Liver (tissue), 8 donors: ENCODE measurements at regions not wholly inside any gene's neighbourhood (a gene's known extent, or its start where the extent isn't known, plus 50 kb on each side); places are given as distances from the start of the nearest gene placed in this dataset.
A peak's percentile ranks its signal among the peaks of the same experiment; 100 is the strongest.

Source experiments
- DNase-seq: peaks from one replicate; pipeline ENCODE4 v3.0.0-alpha.2; 2017; ENCODE audit warnings: low spot score
- H3K27ac ChIP-seq, 2 donors: one replicate each; pipeline ENCODE4 v1.7.0; 2013; ENCODE audit warnings: inconsistent platforms in 2 of 2, low read length in 2 of 2, control low read depth in 1 of 2, low read depth in 1 of 2, mild to moderate bottlenecking in 1 of 2
- H3K27me3 ChIP-seq, 4 donors: one replicate each; pipeline versions ENCODE4 v1.6.1 to v1.7.0; 2013; ENCODE audit warnings: low read length in 3 of 4, inconsistent platforms in 1 of 4, mild to moderate bottlenecking in 1 of 4, moderate library complexity in 1 of 4; ENCODE audit not compliant: control insufficient read depth in 4 of 4, insufficient read depth in 4 of 4
- H3K36me3 ChIP-seq, 4 donors: one replicate each; pipeline versions ENCODE4 v1.6.1 to v1.7.0; 2013; ENCODE audit warnings: low read length in 3 of 4, mild to moderate bottlenecking in 3 of 4, low read depth in 1 of 4, moderate library complexity in 1 of 4; ENCODE audit not compliant: control insufficient read depth in 4 of 4, insufficient read depth in 3 of 4
- H3K4me1 ChIP-seq, 4 donors: one replicate each; pipeline versions ENCODE4 v1.6.1 to v1.7.0; 2013; ENCODE audit warnings: low read length in 3 of 4, mild to moderate bottlenecking in 3 of 4, moderate library complexity in 1 of 4; ENCODE audit not compliant: control insufficient read depth in 4 of 4, insufficient read depth in 4 of 4
- H3K4me3 ChIP-seq, 3 donors: one replicate each; pipeline versions ENCODE4 v1.6.1 to v1.7.0; 2013; ENCODE audit warnings: low read length in 3 of 3, control low read depth in 1 of 3, low read depth in 1 of 3, mild to moderate bottlenecking in 1 of 3
- H3K9ac ChIP-seq, 2 donors: one replicate each; pipeline ENCODE4 v1.7.0; 2013; ENCODE audit warnings: low read length in 2 of 2, mild to moderate bottlenecking in 2 of 2, moderate library complexity in 2 of 2, control low read depth in 1 of 2, low read depth in 1 of 2
- H3K9me3 ChIP-seq, 4 donors: one replicate each; pipeline versions ENCODE4 v1.6.1 to v1.7.0; 2013; ENCODE audit warnings: low read length in 3 of 4; ENCODE audit not compliant: control insufficient read depth in 4 of 4
- ATF3 ChIP-seq: IDR thresholded peaks from 2 replicates; pipeline ENCODE4 v1.6.1; 2016; ENCODE audit warnings: antibody characterized with exemption
- CTCF ChIP-seq: fragments of 150-350 bp; IDR thresholded peaks from 2 replicates; pipeline ENCODE4 v1.5.1; 2017; ENCODE audit warnings: improper control_type of control experiment, low read depth, low read length; ENCODE audit not compliant: missing input control
- EGR1 ChIP-seq, 2 donors: IDR thresholded peaks; 2 replicates each; pipeline ENCODE4 v1.6.1; 2016 to 2018; ENCODE audit warnings: antibody characterized with exemption in 2 of 2, low read depth in 2 of 2
- FOXA2 ChIP-seq: IDR thresholded peaks from 2 replicates; pipeline ENCODE4 v1.6.1; 2016; ENCODE audit warnings: antibody characterized with exemption
- GABPA ChIP-seq, 2 donors: IDR thresholded peaks in 1 of 2; conservative IDR thresholded peaks in 1 of 2; 2 replicates each; pipeline ENCODE4 v1.6.1; 2016; ENCODE audit warnings: antibody characterized with exemption in 2 of 2, mild to moderate bottlenecking in 1 of 2, moderate library complexity in 1 of 2
- HNF4A ChIP-seq, 2 donors: conservative IDR thresholded peaks; 2 replicates each; pipeline ENCODE4 v1.6.1; 2016; ENCODE audit warnings: antibody characterized with exemption in 2 of 2, mild to moderate bottlenecking in 2 of 2
- HNF4G ChIP-seq: IDR thresholded peaks from 2 replicates; pipeline ENCODE4 v1.6.1; 2016; ENCODE audit warnings: antibody characterized with exemption
- JUND ChIP-seq, 2 donors: IDR thresholded peaks; 2 replicates each; pipeline ENCODE4 v1.6.1; 2016; ENCODE audit warnings: antibody characterized with exemption in 2 of 2
- MAX ChIP-seq: IDR thresholded peaks from 2 replicates; pipeline ENCODE4 v1.6.1; 2016; ENCODE audit warnings: antibody characterized with exemption
- NR2F2 ChIP-seq: IDR thresholded peaks from 2 replicates; pipeline ENCODE4 v1.6.1; 2016; ENCODE audit warnings: antibody characterized with exemption
- RAD21 ChIP-seq, 2 donors: IDR thresholded peaks; 2 replicates each; pipeline ENCODE4 v1.6.1; 2016; ENCODE audit warnings: antibody characterized with exemption in 2 of 2, mild to moderate bottlenecking in 2 of 2
- REST ChIP-seq: IDR thresholded peaks from 2 replicates; pipeline ENCODE4 v1.6.1; 2016; ENCODE audit warnings: antibody characterized with exemption, mild to moderate bottlenecking
- RXRA ChIP-seq, 2 donors: IDR thresholded peaks; 2 replicates each; pipeline ENCODE4 v1.6.1; 2017 to 2018; ENCODE audit warnings: antibody characterized with exemption in 2 of 2, mild to moderate bottlenecking in 1 of 2
- SP1 ChIP-seq: IDR thresholded peaks from 2 replicates; pipeline ENCODE4 v1.6.1; 2018; ENCODE audit warnings: antibody characterized with exemption, mild to moderate bottlenecking
- TAF1 ChIP-seq: conservative IDR thresholded peaks from 2 replicates; pipeline ENCODE4 v1.6.1; 2016; ENCODE audit warnings: antibody characterized with exemption, mild to moderate bottlenecking
- YY1 ChIP-seq: IDR thresholded peaks from 2 replicates; pipeline ENCODE4 v1.6.1; 2016; ENCODE audit warnings: antibody characterized with exemption, mild to moderate bottlenecking
- ZBTB33 ChIP-seq: IDR thresholded peaks from 2 replicates; pipeline ENCODE4 v1.6.1; 2016; ENCODE audit warnings: antibody characterized with exemption
- WGBS: extraction: QIAGEN DNeasy Blood & Tissue Kit; methylation state at CpG from one replicate; pipeline ENCODE4 v1.1.7; 2013; 5-methylcytosine and 5-hydroxymethylcytosine counted together
- donor health status: healthy.
- donor health status: healthy.
- donor health status: healthy.
- donor health status: healthy.
- donor health status: healthy.

- no peak for DNase-seq
- Histone ChIP-seq H3K9ac (no peak overlapping the region), H3K36me3 (no peaks in the 10 kb centered on the region), H3K4me1 (peaks cover 17 to 59% (median 46%) of the 10 kb centered on the region in 4 donors), H3K4me3 (no peak overlapping the region), H3K9me3 (peaks cover 0 to 4% (median 0%) of the 10 kb centered on the region in 4 donors), H3K27me3 (no peaks in the 10 kb centered on the region), H3K27ac (peak overlapping the region in 1 of 2 donors; percentile 15)
- WGBS: 55% methylated on average over 2 of the region's 2 CpGs
- TF ChIP-seq NR2F2: no peak
- no peak for TF ChIP-seq REST
- no peak for TF ChIP-seq EGR1 (IDR thresholded peaks at IDR 0.05; ENCODE audit: low read depth in 2 of 2)
- TF ChIP-seq HNF4A (conservative IDR thresholded peaks at IDR 0.05): no peak
- no peak for TF ChIP-seq CTCF
- TF ChIP-seq ZBTB33: no peak
- no peak for TF ChIP-seq FOXA2
- no peak for TF ChIP-seq RXRA (IDR thresholded peaks at IDR 0.05)
- no peak for TF ChIP-seq HNF4G
- no peak for TF ChIP-seq RAD21 (IDR thresholded peaks at IDR 0.05)
- no peak for TF ChIP-seq YY1
- TF ChIP-seq JUND (IDR thresholded peaks at IDR 0.05): no peak
- no peak for TF ChIP-seq ATF3
- TF ChIP-seq GABPA (IDR thresholded peaks at IDR 0.05 in 1 of 2, conservative IDR thresholded peaks at IDR 0.05 in 1 of 2): no peak
- TF ChIP-seq SP1: no peak
- TF ChIP-seq TAF1: no peak
- no peak for TF ChIP-seq MAX
Observed at GRCh38 chr13:44104197-44104490, 224.4 kb downstream of the LACC1 start.

GRCh38 chr13:44104969-44105368, 225.3 kb downstream of the LACC1 start:
- 80% methylated on average over 5 of the region's 5 CpGs for WGBS
- no peak for DNase-seq
- TF ChIP-seq TAF1 (no peak), EGR1 (IDR thresholded peaks at IDR 0.05; ENCODE audit: low read depth in 2 of 2) (no peak), HNF4A (conservative IDR thresholded peaks at IDR 0.05) (no peak), JUND (IDR thresholded peaks at IDR 0.05) (no peak), GABPA (IDR thresholded peaks at IDR 0.05 in 1 of 2, conservative IDR thresholded peaks at IDR 0.05 in 1 of 2) (no peak), NR2F2 (no peak), ZBTB33 (no peak), SP1 (no peak), RAD21 (IDR thresholded peaks at IDR 0.05) (no peak)
- H3K27ac ChIP-seq: peak overlapping the region in 1 of 2 donors; percentile 15
- H3K27me3 ChIP-seq: no peaks in the 10 kb centered on the region
- H3K4me3 ChIP-seq: no peak overlapping the region
- H3K36me3 ChIP-seq: no peaks in the 10 kb centered on the region
- H3K9me3 ChIP-seq: peaks cover 0 to 4% (median 0%) of the 10 kb centered on the region in 4 donors
- H3K4me1 ChIP-seq: peaks cover 19 to 60% (median 46%) of the 10 kb centered on the region in 4 donors
- no peak overlapping the region for H3K9ac ChIP-seq
